ENCODE measurements at regions not wholly inside any gene's neighbourhood (a gene's known extent, or its start where the extent isn't known, plus 50 kb on each side); places are given as distances from the start of the nearest gene placed in this dataset.

DNA sequence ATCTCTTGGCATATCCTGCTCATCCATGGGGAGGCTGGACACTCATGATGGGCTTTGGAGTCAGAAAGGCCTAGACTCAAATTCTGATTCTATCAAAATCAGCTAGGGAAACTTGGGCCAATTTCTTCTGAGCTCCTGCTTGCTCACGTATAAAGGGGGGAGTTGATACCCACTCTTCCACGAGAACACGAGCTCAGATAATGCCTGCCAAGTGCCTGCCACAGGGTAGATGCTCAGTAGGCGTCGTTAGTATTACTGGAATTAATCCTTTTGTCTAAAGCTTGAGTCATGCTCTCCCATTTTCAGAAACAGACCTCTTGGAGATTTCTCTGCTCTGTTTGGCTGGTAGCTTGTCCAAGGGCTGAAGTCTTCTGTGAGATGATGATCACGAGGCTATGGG is 238.3 kb upstream of the MVB12B start:
- H3K9me3 ChIP-seq (replicated peaks in 1 of 3): no peaks in the 10 kb centered on the region
- H3K27ac ChIP-seq: no peak overlapping the region
- TF ChIP-seq CTCF (IDR thresholded peaks at IDR 0.05) (no peak), POLR2A (IDR thresholded peaks at IDR 0.05) (no peak)
- intact Hi-C loops (cut with DNase I): no loop called here
- no peaks in the 10 kb centered on the region for H3K4me1 ChIP-seq (replicated peaks in 1 of 2)
- no peaks in the 10 kb centered on the region for H3K27me3 ChIP-seq
- no peak overlapping the region for H3K4me3 ChIP-seq
- no peaks in the 10 kb centered on the region for H3K36me3 ChIP-seq (replicated peaks in 1 of 2)
- no peak for DNase-seq
- 83 to 88% (median 87%) methylated on average over 6 of the region's 6 CpGs for WGBS, 4 donors

DNA sequence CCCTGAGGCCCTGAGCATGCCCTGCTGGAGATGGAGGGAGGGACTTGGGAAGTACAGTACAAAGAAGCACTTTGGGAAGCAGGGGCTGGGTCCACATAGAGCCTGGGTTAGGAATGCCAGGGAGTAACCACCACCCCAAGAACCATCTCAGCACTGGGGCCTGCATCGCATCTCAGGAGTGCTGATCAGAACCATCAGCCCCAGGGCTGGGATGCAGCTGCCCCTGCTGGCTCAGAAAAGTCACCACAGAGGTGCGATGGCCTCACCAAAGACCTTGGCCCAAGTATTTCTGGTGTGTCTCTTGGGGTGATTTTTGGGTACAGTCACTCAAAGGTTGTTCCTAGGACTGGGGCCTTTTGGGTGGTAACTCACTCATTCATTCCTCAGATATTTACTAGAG is 236.8 kb upstream of the MVB12B start:
- Histone ChIP-seq H3K27ac (no peak overlapping the region), H3K4me3 (no peak overlapping the region), H3K27me3 (no peaks in the 10 kb centered on the region), H3K9me3 (replicated peaks in 1 of 3) (no peaks in the 10 kb centered on the region), H3K36me3 (replicated peaks in 1 of 2) (no peaks in the 10 kb centered on the region), H3K4me1 (replicated peaks in 1 of 2) (no peaks in the 10 kb centered on the region)
- TF ChIP-seq POLR2A (IDR thresholded peaks at IDR 0.05) (no peak), CTCF (IDR thresholded peaks at IDR 0.05) (no peak)
- intact Hi-C loops (cut with DNase I): no loop called here
- no peak for DNase-seq
- whole genome bisulfite sequencing, 4 donors: 88 to 100% (median 95%) methylated on average over 1 to 2 of the region's 2 CpGs; no CpG with 5 or more reads in 1 of the 4 donors

DNA sequence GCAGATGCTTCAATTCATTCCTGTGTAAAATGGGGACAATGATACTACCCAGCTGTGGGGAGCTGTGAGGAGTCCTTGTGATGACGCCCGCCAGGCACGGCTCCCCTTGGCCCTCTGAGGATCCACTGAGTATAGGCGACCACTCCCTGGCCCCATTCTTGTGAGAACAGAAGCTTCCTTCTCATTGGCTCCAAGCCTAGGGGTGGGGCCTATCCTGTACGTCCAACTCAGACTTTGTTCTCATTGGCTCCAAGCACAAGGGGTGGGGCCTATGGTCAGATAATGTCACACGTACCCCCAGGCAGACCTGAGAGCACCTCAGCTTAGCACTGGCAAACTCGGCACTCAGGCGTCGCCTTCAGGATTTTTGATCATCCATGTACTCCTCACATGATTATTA is 232.9 kb upstream of the MVB12B start:
- intact Hi-C loops (cut with DNase I): no loop called here
- Histone ChIP-seq H3K27ac (no peak overlapping the region), H3K36me3 (replicated peaks in 1 of 2) (no peaks in the 10 kb centered on the region), H3K27me3 (no peaks in the 10 kb centered on the region), H3K4me3 (no peak overlapping the region), H3K4me1 (replicated peaks in 1 of 2) (no peaks in the 10 kb centered on the region), H3K9me3 (replicated peaks in 1 of 3) (no peaks in the 10 kb centered on the region)
- WGBS, 4 donors: 69 to 81% (median 73%) methylated on average over 4 to 9 of the region's 9 CpGs
- TF ChIP-seq CTCF (IDR thresholded peaks at IDR 0.05): no peak
- no peak for TF ChIP-seq POLR2A (IDR thresholded peaks at IDR 0.05)
- DNase-seq: no peak

DNA sequence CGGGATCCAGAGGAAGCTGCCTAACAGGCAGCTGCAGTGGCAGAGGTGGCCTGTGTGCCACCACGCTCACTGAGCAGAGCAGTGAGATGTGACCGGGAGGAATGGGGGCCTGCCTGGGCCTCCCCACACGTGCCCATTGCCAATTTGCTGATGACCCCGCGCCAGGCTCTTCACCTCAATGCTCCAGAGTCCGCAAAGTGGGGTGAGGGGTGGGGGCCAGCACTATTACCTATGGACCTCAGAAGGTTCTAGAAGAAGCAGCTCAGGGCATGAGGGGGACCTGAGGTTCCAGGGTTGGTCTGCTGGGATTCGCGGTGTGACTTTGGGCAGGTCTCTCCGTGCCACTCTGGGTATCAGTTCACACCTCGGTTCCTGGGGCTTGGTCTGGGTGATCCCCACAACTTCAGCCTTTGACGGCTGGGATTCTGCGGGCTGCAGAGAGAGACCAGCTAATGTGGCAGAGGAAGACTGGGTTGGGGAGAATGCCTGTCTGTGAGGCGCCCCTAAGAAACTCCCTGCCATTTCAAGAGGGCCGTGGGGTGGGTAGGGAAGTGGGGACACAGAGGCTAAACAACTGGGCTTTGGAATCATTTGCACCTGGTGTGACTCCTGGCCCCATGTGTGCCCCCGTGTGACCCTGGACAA is 231.0 kb upstream of the MVB12B start:
- H3K27ac ChIP-seq: no peak overlapping the region
- H3K4me3 ChIP-seq: no peak overlapping the region
- no peaks in the 10 kb centered on the region for H3K36me3 ChIP-seq (replicated peaks in 1 of 2)
- WGBS, 4 donors: 82 to 91% (median 87%) methylated on average over 13 to 16 of the region's 16 CpGs
- intact Hi-C loops (cut with DNase I): no loop called here
- no peaks in the 10 kb centered on the region for H3K9me3 ChIP-seq (replicated peaks in 1 of 3)
- DNase-seq: no peak
- TF ChIP-seq POLR2A (IDR thresholded peaks at IDR 0.05) (no peak), CTCF (IDR thresholded peaks at IDR 0.05) (no peak)
- H3K27me3 ChIP-seq: no peaks in the 10 kb centered on the region
- H3K4me1 ChIP-seq (replicated peaks in 1 of 2): no peaks in the 10 kb centered on the region
